Stromal cell of bone marrow (primary cell): ENCODE measurements at regions not wholly inside any gene's neighbourhood (a gene's known extent, or its start where the extent isn't known, plus 50 kb on each side); places are given as distances from the start of the nearest gene placed in this dataset.

Experiments used
- DNase-seq: peaks from one replicate; pipeline ENCODE4 v3.0.0-alpha.2; 2012; ENCODE audit warnings: low read depth

- no peak for DNase-seq
Measured at GRCh38 chr18:24831871-24832665, 371.6 kb downstream of the HRH4 start.

GRCh38 chr18:24835751-24836150 is 375.3 kb downstream of the HRH4 start:
- no peak for DNase-seq

DNA sequence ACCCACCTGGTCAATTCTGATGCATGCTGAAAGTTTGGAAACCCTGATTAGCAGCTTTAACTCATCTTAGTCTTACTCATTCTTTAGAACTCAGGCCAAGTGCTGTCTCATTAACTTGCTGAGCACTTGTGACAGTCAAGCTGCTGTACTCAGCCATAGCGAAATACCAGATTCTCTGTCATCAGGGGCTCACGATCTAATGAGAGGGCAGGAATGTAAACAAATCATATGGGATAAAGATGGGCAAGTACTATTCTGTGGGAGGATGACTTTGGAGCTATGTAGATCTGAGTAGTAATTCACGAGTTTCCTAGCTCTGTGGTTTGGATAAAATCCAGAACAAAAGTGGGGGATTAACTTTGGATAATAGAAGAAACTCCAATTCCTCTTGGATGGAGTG is 376.6 kb downstream of the HRH4 start:
- peak; percentile 38 for DNase-seq

- DNase-seq, result no peak
Measured at GRCh38 chr18:24840051-24840450, 379.6 kb downstream of the HRH4 start.

DNA sequence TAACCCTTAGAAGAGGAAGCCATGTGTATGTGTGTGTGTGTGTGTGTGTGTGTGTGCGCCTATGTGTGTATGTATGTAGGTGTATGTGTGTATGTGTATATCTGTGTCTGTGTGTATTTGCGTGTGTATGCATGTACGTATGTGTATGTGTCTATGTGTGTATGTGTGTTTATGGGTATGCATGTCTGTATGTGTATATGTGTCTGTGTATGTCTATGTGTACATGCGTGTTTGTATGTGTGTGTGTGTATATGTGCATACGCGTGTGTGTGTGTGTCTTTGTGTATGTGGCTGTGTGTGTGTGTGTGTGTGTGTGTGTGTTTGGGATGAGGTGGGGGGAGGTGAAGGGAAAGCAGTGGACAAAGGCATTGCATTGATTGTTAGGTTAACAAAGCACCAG is 380.2 kb downstream of the HRH4 start:
- DNase-seq, result no peak

- no peak for DNase-seq
Measured at GRCh38 chr18:24841536-24841935, 381.1 kb downstream of the HRH4 start.

GRCh38 chr18:24843123-24843522 is 382.7 kb downstream of the HRH4 start:
- no peak for DNase-seq

DNA sequence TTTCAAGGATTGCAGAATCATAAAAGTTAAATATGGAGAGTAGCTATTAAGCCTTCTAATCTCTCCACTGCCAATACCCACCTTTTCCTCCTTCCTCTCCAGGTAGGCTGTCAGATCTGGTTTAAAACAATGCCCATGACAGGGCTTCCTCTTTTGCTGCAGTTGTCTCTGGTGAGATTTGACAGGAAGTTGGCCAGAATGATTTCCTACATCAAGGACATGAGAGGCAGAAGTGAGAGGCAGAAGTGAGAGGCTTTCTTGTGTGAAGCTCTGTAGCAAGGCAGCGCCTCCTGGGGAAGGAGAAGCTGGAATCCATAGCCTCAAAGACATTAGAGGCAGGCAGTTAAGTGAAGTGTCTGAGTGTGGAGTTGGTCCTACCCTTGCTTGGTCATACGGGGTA is 385.7 kb downstream of the HRH4 start:
- no peak for DNase-seq

- no peak for DNase-seq
Measured at GRCh38 chr18:24850532-24850931, 390.1 kb downstream of the HRH4 start.

GRCh38 chr18:24853076-24853475 is 392.6 kb downstream of the HRH4 start:
- no peak for DNase-seq

- DNase-seq, result no peak
Measured at GRCh38 chr18:24860978-24861680, 400.7 kb downstream of the HRH4 start.

DNA sequence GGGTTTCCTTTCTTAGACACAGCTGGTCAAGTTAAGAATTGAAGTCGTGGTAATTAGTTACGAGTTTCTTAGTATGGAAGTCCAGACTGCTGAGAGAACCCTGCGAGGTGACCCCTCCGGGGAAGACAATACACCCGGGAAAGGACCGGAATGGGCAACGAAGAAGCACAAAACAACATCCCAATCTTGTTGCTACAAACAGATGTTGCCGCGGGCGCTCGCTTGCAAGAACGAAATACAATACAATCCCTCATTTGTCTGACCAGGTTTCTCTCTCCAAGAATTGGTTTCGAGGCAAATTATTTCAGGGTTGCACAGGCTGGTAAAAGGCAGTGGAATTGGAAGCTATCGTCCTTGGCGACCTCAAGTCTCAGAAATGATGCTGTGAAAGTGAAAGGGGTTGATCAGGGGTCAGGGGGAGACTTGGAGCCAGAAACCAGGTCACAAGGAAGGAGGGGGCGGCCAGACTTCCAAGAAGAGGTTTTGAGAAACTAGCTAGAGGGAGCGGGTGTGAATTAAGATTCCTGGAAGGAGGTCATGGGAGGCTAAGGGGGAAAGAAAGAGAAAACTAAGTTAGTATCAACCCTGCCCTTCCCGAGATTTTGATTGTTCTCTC is 401.9 kb downstream of the HRH4 start:
- no peak for DNase-seq

DNA sequence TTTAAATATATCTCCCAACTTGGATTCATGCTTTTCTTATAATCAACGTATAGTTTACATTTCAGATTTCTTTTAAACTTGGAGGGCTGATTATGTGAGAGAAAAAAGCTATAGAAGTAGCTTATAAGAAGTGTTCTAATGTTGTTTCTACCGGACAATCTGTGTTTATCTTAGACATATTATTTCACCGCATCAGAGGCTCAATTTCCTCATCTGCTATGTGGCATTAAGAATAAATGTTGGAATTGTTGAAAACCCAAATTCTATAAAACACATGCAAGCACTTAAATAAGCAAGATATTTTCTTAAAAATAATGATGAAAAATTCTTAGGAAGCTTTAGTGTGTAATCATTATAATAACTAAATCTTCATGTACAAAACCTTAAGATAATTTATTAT is 407.9 kb downstream of the HRH4 start:
- DNase-seq, result no peak

DNA sequence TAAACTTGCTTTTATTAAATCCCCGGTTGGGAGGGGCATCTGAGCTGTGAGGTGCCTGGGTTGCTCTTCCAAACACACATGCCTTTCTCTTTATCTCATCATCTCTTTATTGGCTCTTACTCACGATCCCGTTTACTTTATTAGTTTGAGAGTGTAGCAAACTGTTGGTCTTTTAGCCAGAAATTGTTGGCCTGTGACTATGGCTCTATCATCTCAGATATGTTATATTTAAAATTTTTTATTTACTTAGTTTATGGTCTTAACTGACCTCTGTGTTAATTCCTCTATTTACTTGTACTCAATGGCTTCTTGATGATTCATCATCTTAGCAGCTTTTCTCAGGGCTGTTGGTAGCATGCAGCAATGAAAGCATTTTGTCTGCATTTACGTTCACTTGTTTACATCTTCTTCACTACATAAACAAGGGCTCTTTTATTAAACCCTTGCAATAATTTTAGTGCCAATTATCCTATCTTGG is 408.4 kb downstream of the HRH4 start:
- peak; percentile 6 for DNase-seq

GRCh38 chr18:24869285-24869684 is 408.8 kb downstream of the HRH4 start:
- DNase-seq, result no peak

- DNase-seq, result no peak
Measured at GRCh38 chr18:24875286-24875685, 414.8 kb downstream of the HRH4 start.

- DNase-seq, result no peak
Measured at GRCh38 chr18:24875777-24876176, 415.3 kb downstream of the HRH4 start.

DNA sequence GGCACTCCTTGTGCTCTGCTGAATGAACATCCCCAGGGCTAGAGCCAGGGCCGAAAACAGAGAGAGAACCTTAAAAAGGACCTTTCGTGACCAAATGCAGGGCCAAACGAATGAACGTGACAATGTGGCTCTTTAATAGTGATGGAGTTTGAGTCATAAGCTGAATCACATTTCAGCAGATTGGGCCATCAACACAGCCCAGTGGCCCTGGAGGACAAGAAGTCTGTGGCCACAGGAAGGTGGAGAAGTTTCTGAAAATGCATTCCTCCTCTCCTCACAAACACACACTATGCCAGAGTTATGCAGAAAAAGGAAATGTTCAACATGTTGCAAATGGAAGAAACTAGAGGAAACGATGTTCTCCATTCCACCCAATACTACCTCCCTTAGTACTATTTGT is 415.8 kb downstream of the HRH4 start:
- DNase-seq, result no peak

DNA sequence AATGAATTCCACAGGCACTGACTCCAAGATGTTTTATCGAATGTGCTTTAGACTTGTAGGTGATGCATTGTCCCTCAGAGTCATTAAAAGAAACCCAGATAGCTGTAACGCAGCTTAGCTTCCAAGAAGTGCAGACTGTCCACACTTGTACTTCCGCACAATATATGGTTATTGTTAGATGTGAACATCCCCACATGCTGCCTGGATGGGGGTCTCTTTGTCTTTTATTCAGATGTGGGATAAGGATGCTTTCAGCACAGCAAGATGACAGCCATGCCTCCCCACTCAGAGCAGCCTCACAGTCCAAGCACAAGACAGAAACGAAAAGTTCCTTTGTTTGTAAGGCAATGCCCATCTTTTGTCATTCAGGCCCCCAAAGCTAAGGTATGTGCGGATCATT is 416.6 kb downstream of the HRH4 start:
- DNase-seq, result no peak

GRCh38 chr18:24877546-24877945 is 417.1 kb downstream of the HRH4 start:
- no peak for DNase-seq

GRCh38 chr18:24878289-24878688 is 417.9 kb downstream of the HRH4 start:
- peak; percentile 61 for DNase-seq

- DNase-seq, result no peak
Measured at GRCh38 chr18:24885276-24885675, 424.8 kb downstream of the HRH4 start.

- no peak for DNase-seq
Measured at GRCh38 chr18:24894880-24895279, 434.4 kb downstream of the HRH4 start.
